Peyer's patch (tissue), 4 donors: ENCODE measurements at regions not wholly inside any gene's neighbourhood (a gene's known extent, or its start where the extent isn't known, plus 50 kb on each side); places are given as distances from the start of the nearest gene placed in this dataset.

Experiments
- DNase-seq, 3 donors: peaks; one replicate each; pipeline ENCODE4 v3.0.0-alpha.2; 2017 to 2019
- H3K27ac ChIP-seq, 4 donors: fragments of 200-600 bp; sonication (generic); one replicate each; pipeline ENCODE4 v1.5.1; 2016 to 2019
- H3K27me3 ChIP-seq, 2 donors: fragments of 200-600 bp; sonication (generic); one replicate each; pipeline ENCODE4 v1.5.1; 2019
- H3K36me3 ChIP-seq, 3 donors: fragments of 200-600 bp; sonication (generic); one replicate each; pipeline ENCODE4 v1.5.1; 2016 to 2019
- H3K4me1 ChIP-seq, 4 donors: fragments of 200-600 bp; sonication (generic); one replicate each; pipeline ENCODE4 v1.5.1; 2016 to 2019
- H3K4me3 ChIP-seq, 4 donors: fragments of 200-600 bp; sonication (generic); 1 replicate in 3 of 4; 2 replicates in 1 of 4; pipeline ENCODE4 v1.5.1; 2016 to 2019; ENCODE audit warnings: mild to moderate bottlenecking in 1 of 4
- H3K9me3 ChIP-seq, 4 donors: fragments of 200-600 bp; sonication (generic); one replicate each; pipeline ENCODE4 v1.5.1; 2016 to 2019; ENCODE audit warnings: mild to moderate bottlenecking in 1 of 4
- POLR2A ChIP-seq, 2 donors: fragments of 450-650 bp; IDR thresholded peaks; one replicate each; pipeline ENCODE4 v1.5.1; 2017; ENCODE audit warnings: antibody characterized with exemption in 2 of 2, mild to moderate bottlenecking in 2 of 2, moderate library complexity in 2 of 2
- TF ChIP-seq, protein P1 (sequence below), 6 experiments: fragments of 450-650 bp in 4 of 6; fragments of 200-600 bp in 2 of 6; sonication (generic) in 1 of 6; IDR thresholded peaks; one replicate each; pipeline ENCODE4 v1.5.1; 2017 to 2019; ENCODE audit warnings: antibody characterized with exemption in 6 of 6, mild to moderate bottlenecking in 3 of 6, moderate library complexity in 1 of 6

DNA sequence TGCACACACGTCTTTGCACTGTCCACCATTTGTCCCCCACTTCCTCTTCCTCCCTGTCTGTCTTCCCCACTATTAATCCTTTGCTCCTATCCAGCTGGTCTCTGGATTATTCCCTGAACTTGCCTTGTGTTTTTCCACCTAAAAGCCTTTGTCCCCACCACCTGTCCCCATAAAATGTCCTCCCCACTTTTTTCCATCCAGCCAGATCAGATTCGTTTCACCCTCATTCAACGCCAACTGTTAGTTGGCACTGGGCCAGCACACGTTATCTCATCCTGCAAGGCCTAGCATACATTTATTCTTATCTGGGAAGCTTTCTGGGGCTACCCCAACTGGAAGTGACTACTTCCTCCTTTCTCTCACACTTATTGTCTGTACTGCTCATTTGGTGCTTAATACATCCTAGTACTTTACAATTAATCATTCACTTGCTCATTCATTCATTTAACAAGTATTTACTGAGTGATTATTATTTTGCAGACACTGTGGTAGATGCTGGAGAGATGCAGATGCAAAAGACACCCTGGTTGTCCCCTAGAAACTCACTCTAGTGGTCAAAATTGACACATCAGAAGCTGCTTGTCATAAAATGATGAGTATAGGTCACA is 96.2 kb downstream of the RASSF10 start:
- H3K4me1 ChIP-seq, result no peaks in the 10 kb centered on the region
- no peak overlapping the region for H3K4me3 ChIP-seq
- H3K27me3 ChIP-seq, result no peaks in the 10 kb centered on the region
- peak in 1 of 3 donors; percentile 50 for DNase-seq
- H3K9me3 ChIP-seq, result peaks cover 0 to 2% (median 0%) of the 10 kb centered on the region in 4 donors
- TF ChIP-seq POLR2A (IDR thresholded peaks at IDR 0.05), result no peak
- TF ChIP-seq, protein P1, sequence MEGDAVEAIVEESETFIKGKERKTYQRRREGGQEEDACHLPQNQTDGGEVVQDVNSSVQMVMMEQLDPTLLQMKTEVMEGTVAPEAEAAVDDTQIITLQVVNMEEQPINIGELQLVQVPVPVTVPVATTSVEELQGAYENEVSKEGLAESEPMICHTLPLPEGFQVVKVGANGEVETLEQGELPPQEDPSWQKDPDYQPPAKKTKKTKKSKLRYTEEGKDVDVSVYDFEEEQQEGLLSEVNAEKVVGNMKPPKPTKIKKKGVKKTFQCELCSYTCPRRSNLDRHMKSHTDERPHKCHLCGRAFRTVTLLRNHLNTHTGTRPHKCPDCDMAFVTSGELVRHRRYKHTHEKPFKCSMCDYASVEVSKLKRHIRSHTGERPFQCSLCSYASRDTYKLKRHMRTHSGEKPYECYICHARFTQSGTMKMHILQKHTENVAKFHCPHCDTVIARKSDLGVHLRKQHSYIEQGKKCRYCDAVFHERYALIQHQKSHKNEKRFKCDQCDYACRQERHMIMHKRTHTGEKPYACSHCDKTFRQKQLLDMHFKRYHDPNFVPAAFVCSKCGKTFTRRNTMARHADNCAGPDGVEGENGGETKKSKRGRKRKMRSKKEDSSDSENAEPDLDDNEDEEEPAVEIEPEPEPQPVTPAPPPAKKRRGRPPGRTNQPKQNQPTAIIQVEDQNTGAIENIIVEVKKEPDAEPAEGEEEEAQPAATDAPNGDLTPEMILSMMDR (IDR thresholded peaks at IDR 0.05), result no peak
- H3K27ac ChIP-seq, result no peak overlapping the region
- H3K36me3 ChIP-seq, result no peaks in the 10 kb centered on the region

DNA sequence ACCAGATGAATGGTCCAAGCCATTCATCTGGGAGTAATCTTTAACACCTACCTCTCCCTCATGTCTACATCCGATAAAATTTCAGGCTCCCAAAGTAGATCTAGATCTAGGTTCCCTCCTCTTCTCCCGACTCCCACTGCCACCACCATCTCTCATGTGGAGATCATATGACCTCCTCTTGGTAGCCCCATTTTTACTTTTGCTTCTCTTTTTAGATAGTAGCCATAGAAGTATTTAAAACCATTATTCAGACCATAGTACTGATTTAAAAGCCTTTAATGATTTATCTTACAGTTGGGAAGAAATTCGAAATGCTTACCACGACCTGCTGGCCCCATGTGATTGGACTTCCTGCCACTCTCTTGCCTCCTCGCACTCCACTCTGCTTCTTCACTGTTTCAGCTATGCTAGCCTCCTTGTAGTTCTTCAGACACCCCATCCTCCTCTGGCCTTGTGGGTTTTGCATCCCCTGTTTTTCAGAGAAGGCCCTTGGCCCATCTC is 98.5 kb downstream of the RASSF10 start:
- Histone ChIP-seq H3K4me1 (no peaks in the 10 kb centered on the region), H3K9me3 (peaks cover 0 to 2% (median 0%) of the 10 kb centered on the region in 4 donors), H3K27me3 (no peaks in the 10 kb centered on the region), H3K4me3 (no peak overlapping the region), H3K36me3 (no peaks in the 10 kb centered on the region), H3K27ac (no peak overlapping the region)
- TF ChIP-seq POLR2A (IDR thresholded peaks at IDR 0.05), result no peak
- TF ChIP-seq, protein P1 (IDR thresholded peaks at IDR 0.05), result no peak
- DNase-seq, result no peak

DNA sequence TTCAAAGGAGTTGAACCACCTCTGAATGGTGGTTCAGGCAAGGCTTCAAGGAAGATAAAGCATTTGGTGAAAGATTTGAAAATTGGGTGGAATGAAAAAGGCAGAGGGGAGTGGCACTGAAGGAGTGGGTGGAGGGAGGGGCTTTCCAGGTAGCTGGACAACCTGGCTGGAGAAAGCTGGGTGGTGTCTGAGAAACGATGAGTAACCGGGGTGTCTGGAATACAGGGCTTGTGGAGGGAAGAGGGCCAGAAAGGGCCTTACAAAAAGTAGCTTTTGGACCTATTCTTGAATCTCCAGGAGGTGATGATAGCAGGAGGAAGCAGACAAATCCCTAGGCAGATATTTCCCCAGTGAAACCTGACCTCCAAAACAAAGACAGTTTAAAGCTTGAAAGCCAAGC is 99.3 kb downstream of the RASSF10 start:
- TF ChIP-seq, protein P1 (IDR thresholded peaks at IDR 0.05), result no peak
- no peak for TF ChIP-seq POLR2A (IDR thresholded peaks at IDR 0.05)
- Histone ChIP-seq H3K36me3 (no peaks in the 10 kb centered on the region), H3K4me1 (no peaks in the 10 kb centered on the region), H3K27ac (no peak overlapping the region), H3K9me3 (peaks cover 0 to 2% (median 0%) of the 10 kb centered on the region in 4 donors), H3K4me3 (no peak overlapping the region), H3K27me3 (no peaks in the 10 kb centered on the region)
- no peak for DNase-seq

DNA sequence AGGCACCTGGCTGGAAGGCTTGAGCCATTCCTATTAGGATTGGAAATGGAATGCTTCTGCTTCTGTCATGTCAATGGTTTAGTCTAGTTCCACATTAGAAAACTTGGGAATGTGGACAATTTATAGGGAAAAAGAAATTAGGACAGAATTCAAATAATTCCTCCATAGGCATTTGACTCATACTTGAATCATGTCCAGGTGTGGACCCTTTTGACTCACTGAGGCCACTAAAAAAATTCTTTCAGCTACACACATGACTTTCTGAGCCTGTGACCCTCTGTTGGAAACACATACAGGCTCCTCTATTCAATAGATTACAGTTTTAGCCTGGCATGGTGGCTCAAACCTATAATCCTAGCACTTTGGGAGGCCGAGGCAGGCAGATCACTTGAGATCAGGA is 100.5 kb downstream of the RASSF10 start:
- Histone ChIP-seq H3K9me3 (peaks cover 0 to 2% (median 0%) of the 10 kb centered on the region in 4 donors), H3K36me3 (no peaks in the 10 kb centered on the region), H3K27ac (no peak overlapping the region), H3K4me3 (no peak overlapping the region), H3K27me3 (no peaks in the 10 kb centered on the region), H3K4me1 (no peaks in the 10 kb centered on the region)
- TF ChIP-seq POLR2A (IDR thresholded peaks at IDR 0.05), result no peak
- TF ChIP-seq, protein P1 (IDR thresholded peaks at IDR 0.05), result no peak
- DNase-seq, result no peak

DNA sequence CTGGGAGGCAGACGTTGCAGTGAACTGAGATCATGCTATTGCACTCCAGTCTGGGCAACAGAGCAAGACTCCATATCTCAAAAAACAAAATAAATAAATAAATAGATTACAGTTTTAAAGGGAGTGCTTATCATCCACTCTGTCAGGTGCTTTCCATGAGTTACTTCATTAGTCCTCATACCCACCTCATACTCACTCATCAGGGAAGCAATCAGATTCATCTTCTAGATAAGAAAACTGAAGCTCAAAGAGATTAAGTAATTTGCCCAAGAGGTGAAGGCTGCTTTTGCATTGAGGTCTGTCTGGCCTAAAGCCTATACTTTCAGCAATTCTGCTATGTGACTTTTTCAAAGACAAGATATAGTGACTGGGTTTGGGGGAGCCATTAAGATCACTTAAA is 101.0 kb downstream of the RASSF10 start:
- no peaks in the 10 kb centered on the region for H3K27me3 ChIP-seq
- no peaks in the 10 kb centered on the region for H3K36me3 ChIP-seq
- H3K27ac ChIP-seq, result no peak overlapping the region
- no peak overlapping the region for H3K4me3 ChIP-seq
- H3K4me1 ChIP-seq, result no peaks in the 10 kb centered on the region
- no peak for TF ChIP-seq POLR2A (IDR thresholded peaks at IDR 0.05)
- TF ChIP-seq, protein P1 (IDR thresholded peaks at IDR 0.05), result no peak
- peaks cover 0 to 2% (median 0%) of the 10 kb centered on the region in 4 donors for H3K9me3 ChIP-seq
- no peak for DNase-seq
